Smooth muscle cell (in vitro differentiated cells): ENCODE measurements at regions not wholly inside any gene's neighbourhood (a gene's known extent, or its start where the extent isn't known, plus 50 kb on each side); places are given as distances from the start of the nearest gene placed in this dataset.
"Not testable (repeated sequence)": the region's sequence is repeated elsewhere in the genome, so short reads cannot be mapped to it uniquely, and the experiment has no call there.

ENCODE experiments used
- DNase-seq: peaks from one replicate; lab custom pipeline; 2025; ENCODE audit not compliant: unreplicated experiment; lab: John Stamatoyannopoulos, UW
- H2AFZ ChIP-seq: fragments of 200-600 bp; sonication (generic); 2 replicates; pipeline ENCODE4 v1.6.0; 2016; ENCODE audit warnings: antibody characterized with exemption, low read depth, mild to moderate bottlenecking
- H3F3A ChIP-seq: fragments of 200-600 bp; sonication (generic); 2 replicates; pipeline ENCODE4 v1.6.0; 2017; ENCODE audit warnings: antibody characterized with exemption, low read depth
- H3K27ac ChIP-seq: fragments of 200-600 bp; sonication (generic); 2 replicates; pipeline ENCODE4 v1.5.1; 2016; ENCODE audit warnings: low read depth, mild to moderate bottlenecking
- H3K27me3 ChIP-seq: fragments of 200-600 bp; sonication (generic); 2 replicates; pipeline ENCODE4 v1.6.1; 2016; ENCODE audit warnings: low read depth, mild to moderate bottlenecking
- H3K36me3 ChIP-seq: fragments of 200-600 bp; sonication (generic); 2 replicates; pipeline ENCODE4 v1.5.1; 2016; ENCODE audit warnings: low read depth
- H3K4me1 ChIP-seq: fragments of 200-600 bp; sonication (generic); 2 replicates; pipeline ENCODE4 v1.5.1; 2016; ENCODE audit warnings: low read depth
- H3K4me2 ChIP-seq: fragments of 200-600 bp; sonication (generic); 2 replicates; pipeline ENCODE4 v1.6.0; 2016; ENCODE audit warnings: mild to moderate bottlenecking
- H3K4me3 ChIP-seq: fragments of 200-600 bp; sonication (generic); 2 replicates; pipeline ENCODE4 v1.5.1; 2016; ENCODE audit warnings: mild to moderate bottlenecking
- H3K79me2 ChIP-seq: fragments of 200-600 bp; sonication (generic); 2 replicates; pipeline ENCODE4 v1.6.0; 2016; ENCODE audit warnings: low read depth, mild to moderate bottlenecking
- H3K9ac ChIP-seq: fragments of 200-600 bp; sonication (generic); 2 replicates; pipeline ENCODE4 v1.6.0; 2016; ENCODE audit warnings: low read depth
- H3K9me3 ChIP-seq: fragments of 200-600 bp; sonication (generic); replicated peaks from 2 replicates; pipeline ENCODE4 v1.5.1; 2016; ENCODE audit warnings: low read depth
- H4K20me1 ChIP-seq: fragments of 200-600 bp; sonication (generic); 2 replicates; pipeline ENCODE4 v1.6.0; 2016; ENCODE audit warnings: low read depth
- CTCF ChIP-seq: fragments of 200-600 bp; sonication (generic); IDR thresholded peaks from 2 replicates; pipeline ENCODE4 v1.5.1; 2017; ENCODE audit warnings: borderline replicate concordance, mild to moderate bottlenecking, antibody characterized with exemption; ENCODE audit not compliant: insufficient read depth, poor library complexity, severe bottlenecking
- WGBS: methylation state at CpG from one replicate; pipeline ENCODE4 v1.1.7; 2016; ENCODE audit warnings: low lambda C conversion rate; 5-methylcytosine and 5-hydroxymethylcytosine counted together

- no peak for TF ChIP-seq CTCF
- H3K27me3 ChIP-seq = no peaks in the 10 kb centered on the region
- H3K79me2 ChIP-seq = no peaks in the 10 kb centered on the region
- WGBS = 87% methylated on average over 3 of the region's 3 CpGs
- no peak overlapping the region for H3K27ac ChIP-seq
- no peak overlapping the region for H3K4me3 ChIP-seq
- H3K9me3 ChIP-seq = no peaks in the 10 kb centered on the region
- H3F3A ChIP-seq = no peaks in the 10 kb centered on the region
- H3K4me1 ChIP-seq = no peaks in the 10 kb centered on the region
- no peaks in the 10 kb centered on the region for H4K20me1 ChIP-seq
- no peaks in the 10 kb centered on the region for H3K36me3 ChIP-seq
- no peak overlapping the region for H2AFZ ChIP-seq
- H3K9ac ChIP-seq = no peak overlapping the region
- H3K4me2 ChIP-seq = no peak overlapping the region
- no peak for DNase-seq
Observed at GRCh38 chr11:57941875-57942274, 81.8 kb upstream of the OR9Q1 start.

GRCh38 chr11:57942808-57943207, 80.9 kb upstream of the OR9Q1 start:
- no peaks in the 10 kb centered on the region for H3K9me3 ChIP-seq
- H3K36me3 ChIP-seq = no peaks in the 10 kb centered on the region
- H3K4me3 ChIP-seq = no peak overlapping the region
- H3K4me2 ChIP-seq = no peak overlapping the region
- 93% methylated on average over 1 of the region's 1 CpG for WGBS
- DNase-seq = no peak
- H3K27me3 ChIP-seq = no peaks in the 10 kb centered on the region
- no peaks in the 10 kb centered on the region for H4K20me1 ChIP-seq
- H3K9ac ChIP-seq = no peak overlapping the region
- H2AFZ ChIP-seq = no peak overlapping the region
- H3K79me2 ChIP-seq = no peaks in the 10 kb centered on the region
- no peak overlapping the region for H3K27ac ChIP-seq
- TF ChIP-seq CTCF = no peak
- H3K4me1 ChIP-seq = no peaks in the 10 kb centered on the region
- no peaks in the 10 kb centered on the region for H3F3A ChIP-seq

GRCh38 chr11:57943766-57944165, 79.9 kb upstream of the OR9Q1 start:
- not testable (repeated sequence) for H3K4me1 ChIP-seq, H3K36me3 ChIP-seq, DNase-seq, H3K79me2 ChIP-seq, H3K27me3 ChIP-seq, H4K20me1 ChIP-seq, H3K4me3 ChIP-seq, H3K27ac ChIP-seq, H3K4me2 ChIP-seq, H3K9me3 ChIP-seq, H3K9ac ChIP-seq, H2AFZ ChIP-seq, H3F3A ChIP-seq
- whole genome bisulfite sequencing = 85% methylated on average over 5 of the region's 28 CpGs

- Histone ChIP-seq H2AFZ (no peak overlapping the region), H3K4me2 (no peak overlapping the region)
- DNase-seq = no peak
Observed at GRCh38 chr11:57946628-57947027, 77.1 kb upstream of the OR9Q1 start.

More at GRCh38 chr11:57946628-57947027, 77.1 kb upstream of the OR9Q1 start:
- H3K79me2 ChIP-seq = no peaks in the 10 kb centered on the region
- H3K27me3 ChIP-seq = no peaks in the 10 kb centered on the region
- H3K4me1 ChIP-seq = no peaks in the 10 kb centered on the region
- H3K27ac ChIP-seq = no peak overlapping the region
- H3K9me3 ChIP-seq = no peaks in the 10 kb centered on the region
- whole genome bisulfite sequencing = 90% methylated on average over 2 of the region's 2 CpGs
- TF ChIP-seq CTCF = no peak
- H3F3A ChIP-seq = no peaks in the 10 kb centered on the region
- H3K36me3 ChIP-seq = no peaks in the 10 kb centered on the region
- no peaks in the 10 kb centered on the region for H4K20me1 ChIP-seq
- H3K9ac ChIP-seq = no peak overlapping the region
- no peak overlapping the region for H3K4me3 ChIP-seq
